Upper lobe of left lung (tissue), 6 donors: ENCODE measurements at regions not wholly inside any gene's neighbourhood (a gene's known extent, or its start where the extent isn't known, plus 50 kb on each side); places are given as distances from the start of the nearest gene placed in this dataset.

Source experiments
- ATAC-seq, 2 donors: fragments of 200-7000 bp; cut with Tn5 transposase; one replicate each; pipeline ENCODE4 v1.9.1; 2022; ENCODE audit warnings: mild to moderate bottlenecking in 2 of 2, moderate library complexity in 2 of 2; ENCODE audit not compliant: low FRiP score in 2 of 2
- DNase-seq, 2 donors: peaks; one replicate each; pipeline ENCODE4 v3.0.0-alpha.2; 2019 to 2020
- H3K27ac ChIP-seq, 4 donors: fragments of 200-600 bp; sonication (generic); one replicate each; pipeline ENCODE4 v1.5.1; 2016 to 2019
- H3K27me3 ChIP-seq, 4 donors: fragments of 200-600 bp; sonication (generic); one replicate each; pipeline ENCODE4 v1.5.1; 2017 to 2019
- H3K36me3 ChIP-seq, 4 donors: fragments of 200-600 bp; sonication (generic); one replicate each; pipeline ENCODE4 v1.5.1; 2016 to 2019
- H3K4me1 ChIP-seq, 4 donors: fragments of 200-600 bp; sonication (generic); one replicate each; pipeline ENCODE4 v1.5.1; 2018 to 2019
- H3K4me3 ChIP-seq, 4 donors: fragments of 200-600 bp; sonication (generic); one replicate each; pipeline ENCODE4 v1.5.1; 2017 to 2019; ENCODE audit warnings: mild to moderate bottlenecking in 2 of 4, moderate library complexity in 1 of 4
- H3K9me3 ChIP-seq, 4 donors: fragments of 200-600 bp; sonication (generic); one replicate each; pipeline ENCODE4 v1.5.1; 2018 to 2019
- CTCF ChIP-seq, 6 experiments: fragments of 450-650 bp in 4 of 6; fragments of 200-600 bp in 2 of 6; sonication (generic) in 2 of 6; IDR thresholded peaks; one replicate each; pipeline ENCODE4 v1.5.1; 2016 to 2019; ENCODE audit warnings: antibody characterized with exemption in 6 of 6
- EP300 ChIP-seq, 4 donors: sonication (generic); formaldehyde crosslinking; IDR thresholded peaks; one replicate each; pipeline ENCODE4 v1.5.1; 2017; ENCODE audit warnings: antibody characterized with exemption in 4 of 4, control low read depth in 2 of 4
- POLR2A ChIP-seq, 4 donors: fragments of 450-650 bp; IDR thresholded peaks; one replicate each; pipeline ENCODE4 v1.5.1; 2016 to 2017; ENCODE audit warnings: antibody characterized with exemption in 4 of 4, mild to moderate bottlenecking in 2 of 4
- POLR2AphosphoS5 ChIP-seq, 2 donors: sonication (generic); formaldehyde crosslinking; IDR thresholded peaks; one replicate each; pipeline ENCODE4 v1.5.1; 2017; ENCODE audit warnings: antibody characterized with exemption in 2 of 2
- whole genome bisulfite sequencing, 2 donors: methylation state at CpG; one replicate each; pipeline ENCODE4 v1.1.5; 2017 to 2018; 5-methylcytosine and 5-hydroxymethylcytosine counted together
- donor health status: DM: no; HTN: no; CAD: no; lungs with moderate emphysema.
- donor health status: DM: no; HTN: yes; CAD: no; lungs with severe emphysema.

GRCh38 chr5:129377504-129377903, 82.6 kb upstream of the ADAMTS19 start:
- DNase-seq (no peak), ATAC-seq (no peak)
- Histone ChIP-seq H3K4me1 (no peaks in the 10 kb centered on the region), H3K4me3 (no peak overlapping the region), H3K36me3 (no peaks in the 10 kb centered on the region), H3K27me3 (no peaks in the 10 kb centered on the region), H3K9me3 (no peaks in the 10 kb centered on the region), H3K27ac (no peak overlapping the region)
- 20 to 27% methylated on average over 3 of the region's 3 CpGs for WGBS, 2 donors
- TF ChIP-seq POLR2AphosphoS5 (IDR thresholded peaks at IDR 0.05): no peak
- TF ChIP-seq CTCF (IDR thresholded peaks at IDR 0.05): no peak
- TF ChIP-seq EP300 (IDR thresholded peaks at IDR 0.05): no peak
- no peak for TF ChIP-seq POLR2A (IDR thresholded peaks at IDR 0.05)

GRCh38 chr5:129378961-129379360, 81.1 kb upstream of the ADAMTS19 start:
- ATAC-seq: no peak
- no peaks in the 10 kb centered on the region for H3K27me3 ChIP-seq
- no peak overlapping the region for H3K4me3 ChIP-seq
- H3K9me3 ChIP-seq: no peaks in the 10 kb centered on the region
- no peaks in the 10 kb centered on the region for H3K4me1 ChIP-seq
- H3K36me3 ChIP-seq: no peaks in the 10 kb centered on the region
- 77 to 95% methylated on average over 2 of the region's 2 CpGs for WGBS, 2 donors
- TF ChIP-seq EP300 (IDR thresholded peaks at IDR 0.05): no peak
- TF ChIP-seq CTCF (IDR thresholded peaks at IDR 0.05): no peak
- no peak for TF ChIP-seq POLR2A (IDR thresholded peaks at IDR 0.05)
- TF ChIP-seq POLR2AphosphoS5 (IDR thresholded peaks at IDR 0.05): no peak
- no peak overlapping the region for H3K27ac ChIP-seq
- no peak for DNase-seq

DNA sequence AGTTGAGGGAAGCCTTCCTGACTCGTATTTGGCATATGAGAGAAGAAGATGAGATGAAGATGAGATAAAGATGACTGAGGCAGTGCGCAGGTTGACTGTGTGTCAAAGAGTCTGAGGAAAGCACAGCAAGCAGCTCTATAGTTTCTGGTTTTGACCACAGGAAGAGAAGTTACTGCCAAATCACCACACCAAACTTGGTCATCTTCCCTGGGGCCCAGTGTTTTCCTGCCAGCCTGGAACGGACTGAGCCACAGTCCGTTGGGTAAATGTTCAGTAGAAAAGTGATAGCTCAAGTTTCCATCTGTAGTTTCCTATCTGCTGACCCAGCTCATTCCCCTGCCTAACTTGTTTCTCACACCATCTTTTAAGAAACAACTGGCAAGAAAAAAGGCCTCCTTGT, 80.7 kb upstream of the ADAMTS19 start:
- Histone ChIP-seq H3K36me3 (no peaks in the 10 kb centered on the region), H3K27ac (no peak overlapping the region), H3K9me3 (no peaks in the 10 kb centered on the region), H3K4me3 (no peak overlapping the region), H3K27me3 (no peaks in the 10 kb centered on the region), H3K4me1 (no peaks in the 10 kb centered on the region)
- TF ChIP-seq POLR2AphosphoS5 (IDR thresholded peaks at IDR 0.05) (no peak), POLR2A (IDR thresholded peaks at IDR 0.05) (no peak), CTCF (IDR thresholded peaks at IDR 0.05) (no peak), EP300 (IDR thresholded peaks at IDR 0.05) (no peak)
- 57 to 59% methylated on average over 4 of the region's 4 CpGs for WGBS, 2 donors
- no peak for DNase-seq
- ATAC-seq: no peak

GRCh38 chr5:129382921-129383672, 77.0 kb upstream of the ADAMTS19 start:
- Histone ChIP-seq H3K4me3 (no peak overlapping the region), H3K27ac (no peak overlapping the region), H3K27me3 (no peaks in the 10 kb centered on the region), H3K9me3 (no peaks in the 10 kb centered on the region), H3K4me1 (no peaks in the 10 kb centered on the region), H3K36me3 (no peaks in the 10 kb centered on the region)
- TF ChIP-seq POLR2AphosphoS5 (IDR thresholded peaks at IDR 0.05): no peak
- no peak for TF ChIP-seq POLR2A (IDR thresholded peaks at IDR 0.05)
- no peak for TF ChIP-seq CTCF (IDR thresholded peaks at IDR 0.05)
- no peak for TF ChIP-seq EP300 (IDR thresholded peaks at IDR 0.05)
- ATAC-seq (no peak), DNase-seq (no peak)
- 48 to 53% methylated on average over 1 of the region's 1 CpG for WGBS, 2 donors

GRCh38 chr5:129384193-129384592, 75.9 kb upstream of the ADAMTS19 start:
- no peaks in the 10 kb centered on the region for H3K9me3 ChIP-seq
- no peaks in the 10 kb centered on the region for H3K4me1 ChIP-seq
- H3K4me3 ChIP-seq: no peak overlapping the region
- H3K27me3 ChIP-seq: no peaks in the 10 kb centered on the region
- H3K36me3 ChIP-seq: no peaks in the 10 kb centered on the region
- no peak overlapping the region for H3K27ac ChIP-seq
- DNase-seq (no peak), ATAC-seq (no peak)
- WGBS, 2 donors: 81 to 82% methylated on average over 4 of the region's 4 CpGs
- TF ChIP-seq POLR2AphosphoS5 (IDR thresholded peaks at IDR 0.05) (no peak), EP300 (IDR thresholded peaks at IDR 0.05) (no peak), POLR2A (IDR thresholded peaks at IDR 0.05) (no peak), CTCF (IDR thresholded peaks at IDR 0.05) (no peak)
